GM19025 (cell line): ENCODE measurements at regions not wholly inside any gene's neighbourhood (a gene's known extent, or its start where the extent isn't known, plus 50 kb on each side); places are given as distances from the start of the nearest gene placed in this dataset.

Experiments
- ATAC-seq: cut with Tn5 transposase; IDR thresholded peaks from one replicate; pipeline ENCODE4 v1.9.1; 2021; ENCODE audit warnings: mild to moderate bottlenecking, low read depth, moderate library complexity; ENCODE audit not compliant: unreplicated experiment

GRCh38 chr5:9865574-9865973 is 235.4 kb upstream of the TAS2R1 start:
- no peak for ATAC-seq

DNA sequence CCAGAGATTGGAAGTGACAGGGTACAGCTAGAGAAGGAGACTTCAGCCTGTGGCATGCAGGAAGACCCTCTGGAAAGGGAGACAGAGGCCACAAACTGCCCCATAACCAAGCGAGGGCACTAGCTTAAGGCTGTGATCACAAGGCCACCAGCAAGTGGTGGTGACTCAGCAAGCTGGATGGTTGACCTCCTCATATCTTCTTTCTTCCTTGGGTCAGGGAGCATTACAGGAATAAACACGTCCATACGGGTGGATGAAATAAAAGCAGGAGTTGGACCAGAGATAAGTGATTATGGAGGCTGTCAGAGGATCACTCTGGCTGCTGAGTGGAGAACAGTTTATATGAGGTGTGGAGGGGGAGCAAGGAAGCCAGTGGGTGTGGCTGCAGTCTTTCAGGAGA is 234.6 kb upstream of the TAS2R1 start:
- ATAC-seq: no peak

DNA sequence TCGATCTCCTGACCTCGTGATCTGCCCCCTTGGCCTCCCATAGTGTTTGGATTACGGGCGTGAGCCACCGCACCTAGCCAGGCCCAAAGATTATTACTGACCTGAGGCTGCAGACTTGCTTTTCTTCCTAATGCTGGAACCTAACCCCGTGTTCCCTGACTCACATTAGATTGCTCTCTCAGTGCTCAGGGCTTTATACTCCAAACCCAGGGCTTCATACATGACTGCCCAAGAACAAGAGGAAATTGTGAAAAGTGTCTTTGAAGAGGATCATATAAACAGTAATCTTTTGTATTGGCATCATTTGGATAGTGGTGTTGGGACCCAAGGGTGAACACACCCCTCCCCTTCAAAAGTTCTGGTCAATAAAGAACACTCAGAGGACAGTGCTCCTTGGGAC is 233.3 kb upstream of the TAS2R1 start:
- no peak for ATAC-seq

DNA sequence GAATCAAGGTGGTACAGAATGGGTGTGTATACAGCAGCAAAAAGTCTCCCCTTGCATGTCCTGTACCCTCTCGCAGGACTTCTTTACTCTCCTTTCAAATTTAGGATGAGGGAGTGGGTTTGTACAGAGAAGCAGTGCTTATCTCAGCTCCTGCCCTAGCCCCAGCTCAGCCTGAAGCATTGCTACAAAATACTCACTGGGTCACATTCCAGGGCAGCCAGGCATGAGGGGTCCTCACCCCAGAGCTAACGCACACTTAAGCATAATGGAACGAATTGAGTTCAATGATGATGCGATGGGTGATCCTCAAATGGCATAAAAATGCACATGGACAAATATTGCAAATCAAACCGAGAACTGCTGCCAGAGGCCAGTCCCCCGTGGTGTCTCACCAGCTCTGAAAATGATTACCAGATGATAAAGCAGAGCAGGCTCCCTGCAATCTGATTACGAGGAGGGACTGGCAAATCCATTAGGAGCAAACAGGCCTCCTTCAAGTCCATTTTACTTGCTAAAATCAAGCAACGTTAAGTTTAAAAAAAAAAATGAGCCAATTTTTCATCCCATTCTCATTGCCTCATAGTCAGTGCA is 231.6 kb upstream of the TAS2R1 start:
- no peak for ATAC-seq

GRCh38 chr5:9859808-9860207 is 229.7 kb upstream of the TAS2R1 start:
- no peak for ATAC-seq

DNA sequence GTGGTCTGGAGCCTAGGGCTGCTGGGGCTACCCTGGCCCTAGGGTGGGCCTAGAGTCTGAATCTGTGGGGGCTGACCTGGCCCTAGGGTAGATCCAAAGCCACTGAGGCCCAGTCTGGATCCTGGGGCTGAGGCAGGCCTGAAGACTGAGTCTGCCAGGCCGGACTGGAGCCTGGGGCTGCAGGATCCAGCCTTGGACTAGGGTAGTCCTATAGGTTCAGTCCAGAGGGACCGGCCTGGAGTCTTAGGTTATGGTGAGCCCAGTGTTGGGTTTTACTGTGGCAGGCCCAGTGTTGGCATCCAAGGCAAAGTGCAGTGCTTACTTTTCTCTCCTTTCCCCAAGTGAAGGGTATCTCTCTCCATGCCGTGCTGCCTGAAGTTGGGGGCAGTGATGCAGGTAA is 227.9 kb upstream of the TAS2R1 start:
- ATAC-seq: no peak

DNA sequence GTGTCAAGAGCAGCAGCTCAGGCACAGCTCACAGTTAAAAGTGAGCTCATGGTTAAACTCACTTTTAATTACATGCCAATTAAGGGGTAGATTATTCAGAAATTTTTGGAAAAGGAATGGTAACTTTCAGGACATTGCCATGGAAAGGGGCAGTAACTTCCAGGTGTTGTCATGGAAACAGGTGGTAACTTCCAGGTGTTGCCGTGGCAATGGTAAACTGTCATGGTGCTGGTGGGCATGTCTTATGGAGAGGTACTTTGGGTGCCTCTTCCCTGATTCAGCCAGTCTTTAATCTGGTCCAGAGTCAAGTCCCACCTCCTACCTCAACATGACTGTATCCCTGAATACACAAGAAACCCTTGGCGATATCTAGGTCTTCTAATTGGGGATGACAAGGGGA is 223.2 kb upstream of the TAS2R1 start:
- ATAC-seq: no peak

DNA sequence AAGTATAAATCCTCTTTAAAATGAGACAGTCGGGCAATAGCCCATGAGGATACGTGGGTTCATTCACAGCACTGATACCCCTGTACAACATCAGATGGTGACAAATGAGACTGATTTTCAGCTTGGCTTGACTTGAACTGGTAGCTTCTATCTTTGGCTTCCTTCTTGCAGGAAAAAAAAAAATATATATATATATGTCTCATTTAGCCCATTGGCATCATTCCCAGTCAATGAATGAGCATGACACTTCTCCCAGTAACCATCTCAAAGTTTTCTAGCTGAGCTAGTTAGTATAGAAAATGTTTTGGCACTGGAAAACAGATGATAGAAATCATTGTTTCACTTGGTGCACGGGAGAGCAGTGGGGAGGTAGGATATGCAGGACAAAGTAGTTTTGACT is 222.5 kb upstream of the TAS2R1 start:
- ATAC-seq: no peak

- ATAC-seq: no peak
Measured at GRCh38 chr5:9851458-9851857, 221.3 kb upstream of the TAS2R1 start.

GRCh38 chr5:9850456-9850855 is 220.3 kb upstream of the TAS2R1 start:
- no peak for ATAC-seq

- no peak for ATAC-seq
Measured at GRCh38 chr5:9847631-9848030, 217.5 kb upstream of the TAS2R1 start.

DNA sequence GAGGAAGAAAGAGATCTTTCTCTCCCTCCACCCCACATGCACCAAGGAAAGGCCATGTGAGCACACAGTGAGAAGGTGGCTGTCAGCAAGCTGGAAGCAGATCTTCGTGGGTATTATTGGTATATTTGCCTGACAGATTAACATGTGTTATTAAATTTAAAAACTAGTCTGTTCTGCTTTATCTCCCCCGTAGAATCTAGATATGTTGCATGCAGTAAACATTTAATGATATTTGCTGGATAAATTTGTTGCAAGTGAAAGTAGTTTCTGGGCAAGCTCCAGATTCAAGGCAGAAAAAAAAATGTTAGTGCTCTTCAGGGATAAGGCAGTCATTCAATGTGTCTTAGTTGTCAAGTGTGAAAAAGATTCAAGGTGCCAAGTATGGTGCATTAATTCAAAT is 215.0 kb upstream of the TAS2R1 start:
- ATAC-seq: no peak

DNA sequence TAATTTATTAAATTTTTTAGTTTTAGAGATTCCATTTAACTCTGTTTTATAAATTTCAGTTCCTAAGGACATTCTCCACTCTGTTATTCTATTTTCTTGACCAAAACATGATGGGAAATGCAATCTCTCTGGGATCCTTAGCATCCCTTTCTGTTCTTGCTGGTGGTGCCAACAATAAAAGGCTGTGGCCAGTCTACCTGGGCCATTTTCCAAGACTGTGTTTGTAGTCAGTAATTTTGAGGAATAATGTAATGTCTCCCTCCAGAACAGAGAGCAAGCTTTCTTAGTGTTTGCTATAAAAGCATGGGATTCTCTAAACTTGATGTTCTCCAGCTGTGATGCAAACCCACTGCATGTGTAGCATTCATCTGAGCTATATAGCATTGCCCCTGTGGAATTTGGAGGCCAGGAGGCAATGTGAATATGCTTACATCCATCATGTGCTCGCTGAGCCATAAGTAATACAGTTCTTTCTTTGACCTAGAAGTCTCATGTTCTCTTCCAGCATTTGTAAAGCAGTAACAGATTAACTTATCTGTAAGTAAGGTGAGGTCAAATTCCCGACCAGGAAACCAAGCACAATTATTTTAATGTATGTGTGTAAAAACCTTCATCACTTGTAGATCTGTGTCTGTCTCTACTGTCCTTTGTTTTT is 211.5 kb upstream of the TAS2R1 start:
- no peak for ATAC-seq

- no peak for ATAC-seq
Measured at GRCh38 chr5:9838916-9839315, 208.8 kb upstream of the TAS2R1 start.

DNA sequence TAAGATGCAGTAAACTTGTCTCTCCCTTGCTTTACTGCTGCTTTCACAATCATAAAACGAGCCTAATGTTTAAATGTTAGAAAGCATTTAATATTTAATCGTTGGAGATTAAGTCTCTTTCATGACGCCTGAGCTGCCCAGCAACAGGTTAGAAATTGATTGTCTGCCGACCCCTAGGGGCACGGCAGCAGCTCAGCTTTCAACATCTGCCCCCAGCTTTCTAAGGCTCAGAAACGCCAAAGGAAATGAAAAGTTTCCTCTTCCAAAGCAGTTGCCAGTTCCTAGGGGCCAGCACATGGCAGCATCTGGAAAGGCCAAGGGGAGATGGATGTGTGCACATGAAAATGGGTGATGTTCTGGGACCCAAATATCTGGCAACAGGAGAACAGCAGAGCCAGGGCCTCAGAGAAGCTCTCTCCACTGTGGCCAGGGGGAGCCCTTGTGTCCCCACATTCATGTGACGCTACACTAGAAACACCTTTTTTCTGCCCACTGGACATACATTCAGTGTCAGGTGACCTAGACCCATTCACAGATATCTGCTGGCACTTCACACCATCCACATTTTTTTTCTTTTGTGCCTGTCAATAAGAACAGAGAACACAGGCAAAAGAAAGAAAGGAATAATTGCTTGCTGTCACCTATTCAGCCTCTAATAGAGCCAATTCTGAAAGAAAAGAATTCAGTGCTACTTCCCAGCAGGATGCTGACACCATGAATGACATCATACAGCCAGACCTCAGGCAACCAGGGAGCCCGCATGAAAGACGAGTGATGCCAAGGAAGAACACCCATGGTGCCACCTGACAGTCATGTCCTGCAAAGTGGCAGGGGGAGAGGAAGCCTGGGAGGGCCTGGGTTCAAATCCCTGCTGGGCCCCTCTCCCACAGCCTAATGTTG is 205.0 kb upstream of the TAS2R1 start:
- no peak for ATAC-seq

GRCh38 chr5:9833871-9834270 is 203.7 kb upstream of the TAS2R1 start:
- no peak for ATAC-seq

GRCh38 chr5:9832921-9833320 is 202.8 kb upstream of the TAS2R1 start:
- no peak for ATAC-seq

- no peak for ATAC-seq
Measured at GRCh38 chr5:9831823-9832222, 201.7 kb upstream of the TAS2R1 start.

DNA sequence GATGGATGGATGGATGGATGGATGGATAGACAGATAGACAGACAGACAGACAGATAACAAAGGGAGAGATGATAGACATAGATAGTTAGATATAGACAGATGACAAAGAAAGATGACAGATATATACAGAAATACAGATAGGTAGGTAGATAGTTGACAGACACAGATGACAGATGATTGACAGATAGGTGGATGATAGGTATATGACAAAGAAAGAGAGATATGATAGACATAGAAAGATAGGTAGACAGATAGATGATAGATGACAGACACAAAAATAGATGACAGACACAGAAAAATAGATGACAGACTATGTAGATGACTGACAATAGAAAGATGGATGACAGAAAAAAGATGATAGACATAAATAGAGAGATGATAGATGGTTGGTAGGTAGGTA is 200.0 kb upstream of the TAS2R1 start:
- ATAC-seq: no peak

DNA sequence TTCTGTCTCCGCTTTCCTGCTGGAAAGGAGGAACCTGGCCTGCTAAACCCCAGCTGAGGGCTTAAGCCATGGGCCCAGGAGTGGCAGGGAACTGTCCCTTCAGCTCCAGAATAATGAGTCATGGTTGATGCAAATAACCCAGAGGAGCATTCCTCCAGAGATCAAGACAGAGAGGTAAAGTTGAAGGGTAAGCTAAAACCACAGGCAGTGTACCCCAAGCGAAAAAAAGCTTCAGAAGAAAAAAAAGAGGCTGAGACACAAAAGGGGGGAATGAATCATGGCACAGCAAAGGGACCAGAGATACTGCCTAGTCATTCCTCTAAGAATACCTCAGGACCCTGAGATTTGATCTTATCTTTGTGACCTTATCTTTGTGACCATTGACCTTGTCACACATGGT is 199.5 kb upstream of the TAS2R1 start:
- ATAC-seq: no peak

DNA sequence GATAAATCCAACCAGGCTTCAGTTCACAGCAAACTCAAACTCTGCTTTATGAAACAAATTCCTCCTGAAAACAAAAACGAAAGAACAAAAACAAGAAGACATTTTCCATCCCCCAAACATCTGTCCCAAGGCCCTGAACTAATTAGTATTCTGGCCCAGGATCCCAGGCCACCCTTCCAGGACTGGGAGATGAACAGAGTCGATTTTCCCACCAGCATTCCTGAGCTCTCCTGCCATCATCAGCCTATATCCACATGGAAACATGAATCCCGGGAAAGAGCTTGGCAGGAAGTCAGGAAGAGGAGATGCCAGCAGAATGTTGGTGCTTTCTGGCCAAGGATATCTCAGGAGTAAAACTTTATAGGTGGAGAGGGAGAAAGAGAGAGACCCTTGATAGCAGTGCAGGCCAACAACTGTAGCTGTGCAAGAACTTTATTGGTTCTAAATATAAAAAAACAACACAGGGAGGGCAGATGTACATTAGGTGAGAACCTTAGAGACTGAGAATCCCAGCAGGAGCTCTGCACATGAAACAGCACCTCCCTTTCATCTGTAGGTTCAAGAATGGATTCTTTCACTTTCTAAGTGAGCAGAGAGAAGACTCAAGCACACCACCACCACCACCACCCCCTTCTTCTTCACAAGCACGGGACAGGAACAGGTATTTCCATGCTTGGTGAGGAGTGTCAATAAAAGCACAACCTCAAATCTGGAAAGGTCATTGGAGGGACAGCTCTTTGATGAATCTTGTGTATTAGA is 190.7 kb upstream of the TAS2R1 start:
- no peak for ATAC-seq
